Small intestine (tissue), 7 donors: ENCODE measurements at regions not wholly inside any gene's neighbourhood (a gene's known extent, or its start where the extent isn't known, plus 50 kb on each side); places are given as distances from the start of the nearest gene placed in this dataset.
"Not testable (repeated sequence)": the region's sequence is repeated elsewhere in the genome, so short reads cannot be mapped to it uniquely, and the experiment has no call there.

Experiments
- DNase-seq, 2 donors: peaks; one replicate each; pipeline versions ENCODE4 v3.0.0 to v3.0.0-alpha.2; 2013
- FAIRE-seq: peaks from 2 replicates; lab custom pipeline; 2012; peaks lifted over from hg19 to GRCh38; lab: Jason Lieb, UNC
- H3K27ac ChIP-seq, 3 donors: one replicate each; pipeline ENCODE4 v1.5.1; 2013; ENCODE audit warnings: low read length in 2 of 3, mild to moderate bottlenecking in 2 of 3, control low read depth in 1 of 3, inconsistent platforms in 1 of 3, low read depth in 1 of 3, moderate library complexity in 1 of 3
- H3K27me3 ChIP-seq, 3 donors: one replicate each; pipeline ENCODE4 v1.6.1; 2013; ENCODE audit warnings: low read length in 3 of 3, inconsistent platforms in 1 of 3; ENCODE audit not compliant: control insufficient read depth in 3 of 3, insufficient read depth in 3 of 3
- H3K36me3 ChIP-seq, 3 donors: one replicate each; pipeline ENCODE4 v1.6.1; 2013; ENCODE audit warnings: low read length in 3 of 3, inconsistent platforms in 1 of 3, low read depth in 1 of 3, mild to moderate bottlenecking in 1 of 3, moderate library complexity in 1 of 3; ENCODE audit not compliant: control insufficient read depth in 3 of 3, insufficient read depth in 2 of 3
- H3K4me1 ChIP-seq, 3 donors: one replicate each; pipeline ENCODE4 v1.6.1; 2013; ENCODE audit warnings: low read length in 2 of 3, inconsistent platforms in 1 of 3, low read depth in 1 of 3, mild to moderate bottlenecking in 1 of 3, moderate library complexity in 1 of 3; ENCODE audit not compliant: control insufficient read depth in 3 of 3, insufficient read depth in 2 of 3
- H3K4me3 ChIP-seq, 3 donors: one replicate each; pipeline ENCODE4 v1.5.1; 2013; ENCODE audit warnings: low read length in 3 of 3, control low read depth in 1 of 3, inconsistent platforms in 1 of 3, low read depth in 1 of 3, mild to moderate bottlenecking in 1 of 3, moderate library complexity in 1 of 3
- H3K9me3 ChIP-seq, 2 donors: one replicate each; pipeline ENCODE4 v1.6.1; 2013; ENCODE audit warnings: low read depth in 1 of 2, low read length in 1 of 2; ENCODE audit not compliant: control insufficient read depth in 2 of 2, insufficient read depth in 1 of 2
- WGBS, 3 donors: extraction: QIAGEN DNeasy Blood & Tissue Kit; methylation state at CpG; one replicate each; pipeline ENCODE4 v1.1.7; 2013; 5-methylcytosine and 5-hydroxymethylcytosine counted together
- donor health status: healthy with polysubstance abuse.
- donor health status: control.
- donor health status: control.
- donor health status: Bipolar disorder and iron deficiency.
- donor health status: healthy.

- FAIRE-seq = no peak
- DNase-seq = no peak
- Histone ChIP-seq H3K4me3 (no peak overlapping the region), H3K36me3 (no peaks in the 10 kb centered on the region), H3K9me3 (peaks cover 3 to 19% of the 10 kb centered on the region in 2 donors), H3K4me1 (no peaks in the 10 kb centered on the region), H3K27ac (no peak overlapping the region), H3K27me3 (no peaks in the 10 kb centered on the region)
- WGBS, 3 donors = 92 to 94% (median 93%) methylated on average over 19 of the region's 19 CpGs
Measured at GRCh38 chr12:74171478-74171909, 366.1 kb upstream of the ATXN7L3B start.

DNA sequence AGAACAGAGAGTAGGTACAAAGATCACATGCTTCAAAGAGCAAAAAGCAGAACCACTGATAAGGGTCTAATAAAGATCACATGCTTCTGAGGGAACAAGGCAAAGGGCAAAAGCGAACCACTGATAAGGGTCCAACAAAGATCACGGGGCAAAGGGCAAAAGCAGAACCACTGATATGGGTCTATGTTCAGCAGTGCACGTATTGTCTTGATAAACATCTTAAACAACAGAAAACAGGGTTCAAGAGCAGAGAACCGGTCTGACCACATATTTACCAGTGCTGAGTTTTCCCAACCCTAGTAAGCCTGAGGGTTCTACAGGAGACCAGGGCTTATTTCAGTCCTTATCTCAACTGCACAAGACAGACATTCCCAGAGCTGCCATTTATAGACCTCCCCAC lies 362.7 kb upstream of the ATXN7L3B start:
- DNase-seq = peak in 1 of 2 donors; percentile 10
- H3K4me3 ChIP-seq, FAIRE-seq, H3K27me3 ChIP-seq, H3K27ac ChIP-seq, H3K36me3 ChIP-seq, H3K4me1 ChIP-seq: not testable (repeated sequence)
- H3K9me3 ChIP-seq = peaks cover 3 to 20% of the 10 kb centered on the region in 2 donors
- WGBS, 3 donors = 15 to 65% (median 25%) methylated on average over 4 of the region's 4 CpGs

GRCh38 chr12:74185360-74185759 lies 352.3 kb upstream of the ATXN7L3B start:
- Histone ChIP-seq H3K9me3 (no peaks in the 10 kb centered on the region), H3K27me3 (no peaks in the 10 kb centered on the region), H3K27ac (no peak overlapping the region), H3K36me3 (no peaks in the 10 kb centered on the region), H3K4me1 (no peaks in the 10 kb centered on the region), H3K4me3 (no peak overlapping the region)
- DNase-seq = no peak
- 59 to 64% (median 60%) methylated on average over 2 of the region's 2 CpGs for WGBS, 3 donors
- FAIRE-seq = no peak

- Histone ChIP-seq H3K27me3 (no peaks in the 10 kb centered on the region), H3K36me3 (no peaks in the 10 kb centered on the region), H3K4me1 (no peaks in the 10 kb centered on the region), H3K4me3 (no peak overlapping the region), H3K27ac (no peak overlapping the region), H3K9me3 (peaks cover 1 to 2% of the 10 kb centered on the region in 2 donors)
- no peak for FAIRE-seq
- WGBS, 3 donors = 86 to 87% (median 87%) methylated on average over 2 of the region's 2 CpGs
- DNase-seq = no peak
Measured at GRCh38 chr12:74193191-74193590, 344.4 kb upstream of the ATXN7L3B start.

- Histone ChIP-seq H3K27me3 (no peaks in the 10 kb centered on the region), H3K27ac (no peak overlapping the region), H3K9me3 (peaks cover 0 to 10% of the 10 kb centered on the region in 2 donors), H3K36me3 (no peaks in the 10 kb centered on the region), H3K4me3 (no peak overlapping the region), H3K4me1 (no peaks in the 10 kb centered on the region)
- WGBS, 3 donors = 65 to 73% (median 65%) methylated on average over 3 of the region's 3 CpGs
- DNase-seq (no peak), FAIRE-seq (no peak)
Measured at GRCh38 chr12:74204236-74204635, 333.4 kb upstream of the ATXN7L3B start.

GRCh38 chr12:74227846-74228545 lies 309.6 kb upstream of the ATXN7L3B start:
- Histone ChIP-seq H3K4me3 (no peak overlapping the region), H3K4me1 (no peaks in the 10 kb centered on the region), H3K36me3 (no peaks in the 10 kb centered on the region), H3K27ac (no peak overlapping the region), H3K27me3 (no peaks in the 10 kb centered on the region), H3K9me3 (no peaks in the 10 kb centered on the region)
- DNase-seq (no peak), FAIRE-seq (no peak)
- WGBS, 3 donors = 78 to 87% (median 87%) methylated on average over 3 of the region's 3 CpGs

GRCh38 chr12:74229671-74230070 lies 308.0 kb upstream of the ATXN7L3B start:
- FAIRE-seq (no peak), DNase-seq (no peak)
- no peaks in the 10 kb centered on the region for H3K36me3 ChIP-seq
- H3K27ac ChIP-seq = no peak overlapping the region
- H3K9me3 ChIP-seq = no peaks in the 10 kb centered on the region
- H3K4me1 ChIP-seq = no peaks in the 10 kb centered on the region
- no peak overlapping the region for H3K4me3 ChIP-seq
- H3K27me3 ChIP-seq = no peaks in the 10 kb centered on the region

GRCh38 chr12:74235342-74235741 lies 302.3 kb upstream of the ATXN7L3B start:
- Histone ChIP-seq H3K9me3 (peaks cover 0 to 2% of the 10 kb centered on the region in 2 donors), H3K4me1 (no peaks in the 10 kb centered on the region), H3K36me3 (no peaks in the 10 kb centered on the region), H3K4me3 (no peak overlapping the region), H3K27me3 (no peaks in the 10 kb centered on the region), H3K27ac (no peak overlapping the region)
- FAIRE-seq (no peak), DNase-seq (no peak)
- WGBS, 3 donors = 87 to 93% (median 88%) methylated on average over 2 of the region's 2 CpGs

DNA sequence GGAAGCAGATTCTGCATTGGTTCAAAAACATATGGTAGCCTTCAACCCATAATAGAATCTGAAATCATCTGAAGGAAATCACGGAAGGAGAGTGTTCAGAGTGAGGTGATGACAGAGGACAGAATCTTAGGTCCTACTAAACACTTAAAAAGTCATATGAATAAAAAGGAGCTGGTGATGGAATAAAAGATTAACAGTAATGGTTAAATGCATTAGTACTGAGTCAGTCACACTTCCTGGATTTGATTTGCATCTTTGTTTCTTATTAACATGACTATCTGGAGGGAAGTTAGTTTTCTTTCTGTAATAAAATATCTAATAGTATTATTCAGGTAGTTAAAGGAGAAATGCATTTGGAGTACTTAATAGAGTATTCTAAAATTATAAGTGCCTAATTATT lies 296.3 kb upstream of the ATXN7L3B start:
- DNase-seq = no peak
- Histone ChIP-seq H3K4me3 (no peak overlapping the region), H3K9me3 (peaks cover 0 to 2% of the 10 kb centered on the region in 2 donors), H3K27me3 (no peaks in the 10 kb centered on the region), H3K4me1 (no peaks in the 10 kb centered on the region), H3K36me3 (no peaks in the 10 kb centered on the region), H3K27ac (no peak overlapping the region)
- WGBS, 3 donors = 79 to 96% (median 84%) methylated on average over 1 of the region's 1 CpG
- no peak for FAIRE-seq
